ENCODE measurements at regions not wholly inside any gene's neighbourhood (a gene's known extent, or its start where the extent isn't known, plus 50 kb on each side); places are given as distances from the start of the nearest gene placed in this dataset.
A peak's percentile ranks its signal among the peaks of the same experiment; 100 is the strongest.

- Histone ChIP-seq H3K9me3 (ENCODE audit: insufficient read depth, low read depth, low read length) (no peaks in the 10 kb centered on the region), H3K9ac (ENCODE audit: low read depth, low read length) (no peak overlapping the region), H3K4me1 (ENCODE audit: insufficient read depth, low read length) (no peaks in the 10 kb centered on the region), H3K27ac (ENCODE audit: low read length) (no peak overlapping the region), H3K4me3 (ENCODE audit: low read length) (no peak overlapping the region), H3K27me3 (ENCODE audit: insufficient read depth, low read length) (no peaks in the 10 kb centered on the region; the same call in 1 of the 2 replicates), H3K36me3 (ENCODE audit: insufficient read depth, low read depth, low read length) (no peaks in the 10 kb centered on the region)
Measured at GRCh38 chr5:87769157-87769556, 356.4 kb upstream of the CCNH start.

- Histone ChIP-seq H3K27ac (ENCODE audit: low read length) (no peak overlapping the region), H3K4me3 (ENCODE audit: low read length) (no peak overlapping the region), H3K9ac (ENCODE audit: low read depth, low read length) (no peak overlapping the region), H3K4me1 (ENCODE audit: insufficient read depth, low read length) (no peaks in the 10 kb centered on the region), H3K27me3 (ENCODE audit: insufficient read depth, low read length) (no peaks in the 10 kb centered on the region; the same call in 1 of the 2 replicates), H3K36me3 (ENCODE audit: insufficient read depth, low read depth, low read length) (no peaks in the 10 kb centered on the region), H3K9me3 (ENCODE audit: insufficient read depth, low read depth, low read length) (no peaks in the 10 kb centered on the region)
Measured at GRCh38 chr5:87768190-87768589, 355.5 kb upstream of the CCNH start.

GRCh38 chr5:87765009-87765408 lies 352.3 kb upstream of the CCNH start:
- H3K9ac ChIP-seq (ENCODE audit: low read depth, low read length) = no peak overlapping the region
- no peaks in the 10 kb centered on the region for H3K36me3 ChIP-seq (ENCODE audit: insufficient read depth, low read depth, low read length)
- H3K9me3 ChIP-seq (ENCODE audit: insufficient read depth, low read depth, low read length) = no peaks in the 10 kb centered on the region
- no peaks in the 10 kb centered on the region for H3K4me1 ChIP-seq (ENCODE audit: insufficient read depth, low read length)
- H3K4me3 ChIP-seq (ENCODE audit: low read length) = no peak overlapping the region
- H3K27me3 ChIP-seq (ENCODE audit: insufficient read depth, low read length) = no peaks in the 10 kb centered on the region
- no peak overlapping the region for H3K27ac ChIP-seq (ENCODE audit: low read length)

GRCh38 chr5:87762631-87763030 lies 349.9 kb upstream of the CCNH start:
- no peaks in the 10 kb centered on the region for H3K4me1 ChIP-seq (ENCODE audit: insufficient read depth, low read length)
- H3K9me3 ChIP-seq (ENCODE audit: insufficient read depth, low read depth, low read length) = no peaks in the 10 kb centered on the region
- no peaks in the 10 kb centered on the region for H3K27me3 ChIP-seq (ENCODE audit: insufficient read depth, low read length)
- H3K9ac ChIP-seq (ENCODE audit: low read depth, low read length) = no peak overlapping the region
- no peak overlapping the region for H3K4me3 ChIP-seq (ENCODE audit: low read length)
- H3K36me3 ChIP-seq (ENCODE audit: insufficient read depth, low read depth, low read length) = no peaks in the 10 kb centered on the region
- no peak overlapping the region for H3K27ac ChIP-seq (ENCODE audit: low read length)

- Histone ChIP-seq H3K27ac (ENCODE audit: low read length) (no peak overlapping the region), H3K9ac (ENCODE audit: low read depth, low read length) (no peak overlapping the region), H3K4me1 (ENCODE audit: insufficient read depth, low read length) (peaks cover 26% of the 10 kb centered on the region), H3K36me3 (ENCODE audit: insufficient read depth, low read depth, low read length) (no peaks in the 10 kb centered on the region), H3K9me3 (ENCODE audit: insufficient read depth, low read depth, low read length) (no peaks in the 10 kb centered on the region), H3K4me3 (ENCODE audit: low read length) (no peak overlapping the region), H3K27me3 (ENCODE audit: insufficient read depth, low read length) (no peaks in the 10 kb centered on the region)
Measured at GRCh38 chr5:87756951-87757350, 344.2 kb upstream of the CCNH start.

- Histone ChIP-seq H3K9me3 (ENCODE audit: insufficient read depth, low read depth, low read length) (no peaks in the 10 kb centered on the region), H3K9ac (ENCODE audit: low read depth, low read length) (no peak overlapping the region), H3K4me3 (ENCODE audit: low read length) (no peak overlapping the region), H3K27ac (ENCODE audit: low read length) (no peak overlapping the region), H3K4me1 (ENCODE audit: insufficient read depth, low read length) (peaks cover 26% of the 10 kb centered on the region), H3K36me3 (ENCODE audit: insufficient read depth, low read depth, low read length) (no peaks in the 10 kb centered on the region), H3K27me3 (ENCODE audit: insufficient read depth, low read length) (no peaks in the 10 kb centered on the region)
Measured at GRCh38 chr5:87755360-87755759, 342.6 kb upstream of the CCNH start.

GRCh38 chr5:87754009-87754757 lies 341.5 kb upstream of the CCNH start:
- H3K27me3 ChIP-seq (ENCODE audit: insufficient read depth, low read length) = no peaks in the 10 kb centered on the region
- peak overlapping the region; percentile 40 for H3K4me3 ChIP-seq (ENCODE audit: low read length)
- H3K27ac ChIP-seq (ENCODE audit: low read length) = no peak overlapping the region
- H3K4me1 ChIP-seq (ENCODE audit: insufficient read depth, low read length) = peaks cover 26% of the 10 kb centered on the region
- peak overlapping the region; percentile 11; the same call in 1 of the 2 replicates for H3K9ac ChIP-seq (ENCODE audit: low read depth, low read length)
- H3K36me3 ChIP-seq (ENCODE audit: insufficient read depth, low read depth, low read length) = no peaks in the 10 kb centered on the region
- H3K9me3 ChIP-seq (ENCODE audit: insufficient read depth, low read depth, low read length) = no peaks in the 10 kb centered on the region

GRCh38 chr5:87752362-87752761 lies 339.6 kb upstream of the CCNH start:
- Histone ChIP-seq H3K36me3 (ENCODE audit: insufficient read depth, low read depth, low read length) (no peaks in the 10 kb centered on the region), H3K4me1 (ENCODE audit: insufficient read depth, low read length) (peaks cover 26% of the 10 kb centered on the region), H3K9me3 (ENCODE audit: insufficient read depth, low read depth, low read length) (no peaks in the 10 kb centered on the region), H3K4me3 (ENCODE audit: low read length) (no peak overlapping the region), H3K27ac (ENCODE audit: low read length) (no peak overlapping the region), H3K9ac (ENCODE audit: low read depth, low read length) (no peak overlapping the region), H3K27me3 (ENCODE audit: insufficient read depth, low read length) (no peaks in the 10 kb centered on the region)

- H3K36me3 ChIP-seq (ENCODE audit: insufficient read depth, low read depth, low read length) = no peaks in the 10 kb centered on the region
- no peak overlapping the region for H3K9ac ChIP-seq (ENCODE audit: low read depth, low read length)
- H3K4me1 ChIP-seq (ENCODE audit: insufficient read depth, low read length) = peaks cover 26% of the 10 kb centered on the region
- no peaks in the 10 kb centered on the region for H3K27me3 ChIP-seq (ENCODE audit: insufficient read depth, low read length)
- no peak overlapping the region for H3K4me3 ChIP-seq (ENCODE audit: low read length)
- no peak overlapping the region for H3K27ac ChIP-seq (ENCODE audit: low read length)
- no peaks in the 10 kb centered on the region for H3K9me3 ChIP-seq (ENCODE audit: insufficient read depth, low read depth, low read length)
Measured at GRCh38 chr5:87751824-87752223, 339.1 kb upstream of the CCNH start.

- Histone ChIP-seq H3K9ac (ENCODE audit: low read depth, low read length) (no peak overlapping the region), H3K27ac (ENCODE audit: low read length) (no peak overlapping the region), H3K27me3 (ENCODE audit: insufficient read depth, low read length) (no peaks in the 10 kb centered on the region), H3K4me1 (ENCODE audit: insufficient read depth, low read length) (no peaks in the 10 kb centered on the region), H3K9me3 (ENCODE audit: insufficient read depth, low read depth, low read length) (no peaks in the 10 kb centered on the region), H3K36me3 (ENCODE audit: insufficient read depth, low read depth, low read length) (no peaks in the 10 kb centered on the region), H3K4me3 (ENCODE audit: low read length) (no peak overlapping the region)
Measured at GRCh38 chr5:87746891-87747377, 334.2 kb upstream of the CCNH start.

GRCh38 chr5:87746341-87746740 lies 333.6 kb upstream of the CCNH start:
- H3K27ac ChIP-seq (ENCODE audit: low read length) = no peak overlapping the region
- no peaks in the 10 kb centered on the region for H3K27me3 ChIP-seq (ENCODE audit: insufficient read depth, low read length)
- H3K4me1 ChIP-seq (ENCODE audit: insufficient read depth, low read length) = no peaks in the 10 kb centered on the region
- no peaks in the 10 kb centered on the region for H3K36me3 ChIP-seq (ENCODE audit: insufficient read depth, low read depth, low read length)
- no peaks in the 10 kb centered on the region for H3K9me3 ChIP-seq (ENCODE audit: insufficient read depth, low read depth, low read length)
- no peak overlapping the region for H3K9ac ChIP-seq (ENCODE audit: low read depth, low read length)
- H3K4me3 ChIP-seq (ENCODE audit: low read length) = no peak overlapping the region

GRCh38 chr5:87741881-87742280 lies 329.2 kb upstream of the CCNH start:
- Histone ChIP-seq H3K9ac (ENCODE audit: low read depth, low read length) (no peak overlapping the region), H3K4me1 (ENCODE audit: insufficient read depth, low read length) (no peaks in the 10 kb centered on the region), H3K4me3 (ENCODE audit: low read length) (no peak overlapping the region), H3K9me3 (ENCODE audit: insufficient read depth, low read depth, low read length) (no peaks in the 10 kb centered on the region), H3K36me3 (ENCODE audit: insufficient read depth, low read depth, low read length) (no peaks in the 10 kb centered on the region), H3K27ac (ENCODE audit: low read length) (no peak overlapping the region), H3K27me3 (ENCODE audit: insufficient read depth, low read length) (no peaks in the 10 kb centered on the region)

All from iPS-20b (cell line).